Neural crest cell (in vitro differentiated cells): ENCODE measurements at regions not wholly inside any gene's neighbourhood (a gene's known extent, or its start where the extent isn't known, plus 50 kb on each side); places are given as distances from the start of the nearest gene placed in this dataset.

ENCODE experiments used
- DNase-seq: peaks from one replicate; pipeline ENCODE4 v3.0.0; 2021; ENCODE audit warnings: low read depth, mixed read lengths, low spot score
- H3K27ac Mint-ChIP-seq: one replicate; pipeline ENCODE4 v1.8.0; 2021; ENCODE audit warnings: mild to moderate bottlenecking, mixed read lengths; ENCODE audit not compliant: unreplicated experiment
- H3K27me3 Mint-ChIP-seq: 2 replicates; pipeline ENCODE4 v1.8.0; 2021; ENCODE audit warnings: low read depth, mild to moderate bottlenecking, mixed read lengths
- H3K36me3 Mint-ChIP-seq: 2 replicates; pipeline ENCODE4 v1.8.0; 2021; ENCODE audit warnings: low read depth, mild to moderate bottlenecking, mixed read lengths
- H3K4me1 Mint-ChIP-seq: 2 replicates; pipeline ENCODE4 v1.8.0; 2021; ENCODE audit warnings: mixed read lengths
- H3K4me3 Mint-ChIP-seq: one replicate; pipeline ENCODE4 v1.8.0; 2021; ENCODE audit warnings: mild to moderate bottlenecking, mixed read lengths
- H3K9me3 Mint-ChIP-seq: 2 replicates; pipeline ENCODE4 v1.8.0; 2021; ENCODE audit warnings: mixed read lengths
- CTCF ChIP-seq: fragments of 200-600 bp; sonication (generic); conservative IDR thresholded peaks from 2 replicates; pipeline ENCODE4 v1.5.0; 2021; ENCODE audit warnings: antibody characterized with exemption, mild to moderate bottlenecking

- H3K4me3 Mint-ChIP-seq = no peak overlapping the region
- DNase-seq = no peak
- no peak for TF ChIP-seq CTCF
- H3K27ac Mint-ChIP-seq = no peak overlapping the region
- no peaks in the 10 kb centered on the region for H3K36me3 Mint-ChIP-seq
- no peaks in the 10 kb centered on the region for H3K27me3 Mint-ChIP-seq
- H3K9me3 Mint-ChIP-seq = peaks cover 4% of the 10 kb centered on the region
- no peaks in the 10 kb centered on the region for H3K4me1 Mint-ChIP-seq
Observed at GRCh38 chr1:98157524-98158313, 236.9 kb upstream of the DPYD start.

DNA sequence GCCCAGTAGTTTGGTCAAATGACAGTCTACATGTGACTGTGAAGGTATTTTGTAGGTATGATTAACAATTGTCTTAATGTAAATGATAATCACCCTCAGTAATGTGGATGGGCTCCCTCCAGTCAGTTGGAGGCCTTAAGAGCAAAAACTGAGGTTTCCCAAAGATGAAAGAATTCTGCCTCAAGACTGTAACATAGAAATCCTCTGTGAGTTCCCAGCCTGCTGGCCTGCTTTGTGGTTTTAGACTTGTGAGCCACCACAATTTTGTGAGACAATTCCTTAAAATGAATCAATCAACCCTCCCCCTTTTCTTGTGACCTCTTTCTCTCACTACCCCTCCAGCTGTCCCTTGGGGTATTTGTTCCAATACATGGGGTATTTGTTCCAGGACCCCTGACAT lies 226.4 kb upstream of the DPYD start:
- no peaks in the 10 kb centered on the region for H3K4me1 Mint-ChIP-seq
- no peak for TF ChIP-seq CTCF
- peaks cover 7% of the 10 kb centered on the region for H3K9me3 Mint-ChIP-seq
- no peaks in the 10 kb centered on the region for H3K36me3 Mint-ChIP-seq
- no peak for DNase-seq
- H3K27me3 Mint-ChIP-seq = no peaks in the 10 kb centered on the region
- H3K4me3 Mint-ChIP-seq = no peak overlapping the region
- H3K27ac Mint-ChIP-seq = no peak overlapping the region

DNA sequence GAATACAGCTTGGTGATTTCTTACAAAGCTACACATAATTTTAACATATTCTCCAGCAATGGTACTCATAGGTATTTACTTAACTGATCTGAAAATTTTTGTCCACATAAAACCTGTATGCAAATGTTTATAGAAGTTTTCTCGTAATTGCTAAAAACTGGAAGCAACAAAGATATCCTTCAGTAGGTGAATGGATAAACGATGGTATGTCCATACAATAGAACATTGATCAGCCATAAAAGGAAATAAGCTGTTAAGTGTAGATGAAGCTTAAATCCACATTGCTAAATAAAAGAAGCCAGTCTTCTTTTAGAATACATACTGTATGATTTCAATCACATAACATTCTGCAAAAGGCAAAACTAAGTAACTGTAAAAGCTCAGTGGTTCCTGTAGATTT lies 224.8 kb upstream of the DPYD start:
- no peak for TF ChIP-seq CTCF
- Mint-ChIP-seq H3K27ac (no peak overlapping the region), H3K9me3 (peaks cover 5% of the 10 kb centered on the region), H3K4me3 (no peak overlapping the region), H3K27me3 (no peaks in the 10 kb centered on the region), H3K36me3 (no peaks in the 10 kb centered on the region), H3K4me1 (no peaks in the 10 kb centered on the region)
- DNase-seq = no peak

GRCh38 chr1:98143403-98143802 lies 222.6 kb upstream of the DPYD start:
- no peak for TF ChIP-seq CTCF
- DNase-seq = no peak
- H3K27ac Mint-ChIP-seq = no peak overlapping the region
- no peak overlapping the region for H3K4me3 Mint-ChIP-seq
- H3K9me3 Mint-ChIP-seq = no peaks in the 10 kb centered on the region
- H3K4me1 Mint-ChIP-seq = no peaks in the 10 kb centered on the region
- no peaks in the 10 kb centered on the region for H3K27me3 Mint-ChIP-seq
- no peaks in the 10 kb centered on the region for H3K36me3 Mint-ChIP-seq

DNA sequence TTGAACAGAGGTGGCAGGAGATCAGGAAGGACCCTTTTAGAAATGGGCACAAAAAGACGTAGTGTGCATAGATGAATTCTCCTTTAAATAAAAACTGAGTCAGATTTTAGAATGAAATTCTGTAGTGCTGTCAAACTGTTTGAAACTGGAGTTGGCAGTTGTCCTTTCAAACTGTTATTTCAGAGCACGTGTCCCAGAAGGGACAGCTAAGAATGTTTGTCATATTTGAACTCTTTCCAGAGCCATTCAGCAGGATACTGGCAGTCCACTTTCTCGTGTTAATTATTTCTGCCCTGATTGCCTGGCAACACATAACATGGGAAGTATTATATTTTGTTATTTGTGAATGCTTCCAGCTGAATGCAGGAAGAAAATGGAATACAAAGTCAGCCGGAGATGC lies 212.3 kb upstream of the DPYD start:
- Mint-ChIP-seq H3K36me3 (no peaks in the 10 kb centered on the region), H3K4me1 (no peaks in the 10 kb centered on the region), H3K4me3 (no peak overlapping the region), H3K27me3 (no peaks in the 10 kb centered on the region), H3K9me3 (no peaks in the 10 kb centered on the region), H3K27ac (no peak overlapping the region)
- TF ChIP-seq CTCF = no peak
- no peak for DNase-seq
